PC-9 (cell line): ENCODE measurements at regions not wholly inside any gene's neighbourhood (a gene's known extent, or its start where the extent isn't known, plus 50 kb on each side); places are given as distances from the start of the nearest gene placed in this dataset.

Experiments used
- BruUV-seq: library from RNA; stranded (reverse); fragments of 400-500 nt; replicated peaks from 2 replicates; lab custom pipeline; 2021; lab: Mats Ljungman, UMichigan
- CTCF ChIA-PET: fragments of 300-600 bp; sonication (Branson Sonifier 250); formaldehyde crosslinking; loops from one replicate; lab custom pipeline; 2022; ENCODE audit warnings: antibody characterized with exemption; lab: Charles Lee
- POLR2A ChIA-PET: fragments of 300-600 bp; sonication (Branson Sonifier 250); formaldehyde crosslinking; loops from one replicate; lab custom pipeline; 2022; ENCODE audit warnings: antibody characterized with exemption; ENCODE audit not compliant: unreplicated experiment; lab: Charles Lee
- DNase-seq, 2 experiments: peaks; one replicate each; pipeline versions ENCODE4 v3.0.0 to v3.0.0-alpha.2; 2015 to 2022; ENCODE audit warnings: mixed read lengths in 1 of 2
- H2AFZ ChIP-seq: fragments of 200-600 bp; sonication (generic); 2 replicates; pipeline ENCODE4 v1.8.1; 2017; ENCODE audit warnings: antibody characterized with exemption
- H3F3A ChIP-seq: fragments of 200-600 bp; sonication (generic); 2 replicates; pipeline ENCODE4 v1.8.1; 2017; ENCODE audit warnings: antibody characterized with exemption, mild to moderate bottlenecking, low read depth; ENCODE audit not compliant: insufficient read depth
- H3K27ac ChIP-seq: fragments of 200-600 bp; sonication (generic); 2 replicates; pipeline ENCODE4 v1.6.1; 2016; ENCODE audit warnings: mixed run types
- H3K27me3 ChIP-seq: fragments of 200-600 bp; sonication (generic); 2 replicates; pipeline ENCODE4 v1.6.1; 2016; ENCODE audit warnings: low read depth, mixed run types; ENCODE audit not compliant: insufficient read depth
- H3K36me3 ChIP-seq: fragments of 200-600 bp; sonication (generic); 2 replicates; pipeline ENCODE4 v1.6.1; 2016; ENCODE audit warnings: low read depth, mixed run types
- H3K4me1 ChIP-seq: fragments of 200-600 bp; sonication (generic); replicated peaks from 2 replicates; pipeline ENCODE4 v1.6.1; 2016; ENCODE audit warnings: mixed run types; ENCODE audit not compliant: insufficient read depth
- H3K4me2 ChIP-seq: fragments of 200-600 bp; sonication (generic); 2 replicates; pipeline ENCODE4 v1.6.1; 2017; ENCODE audit warnings: mixed run types
- H3K4me3 ChIP-seq: fragments of 200-600 bp; sonication (generic); 2 replicates; pipeline ENCODE4 v1.6.1; 2016; ENCODE audit warnings: mixed run types
- H3K79me2 ChIP-seq: fragments of 200-600 bp; sonication (generic); 2 replicates; pipeline ENCODE4 v1.6.1; 2017; ENCODE audit warnings: low read depth, mixed run types
- H3K9me2 ChIP-seq: fragments of 200-600 bp; sonication (generic); 2 replicates; pipeline ENCODE4 v1.8.1; 2017; ENCODE audit warnings: mild to moderate bottlenecking; ENCODE audit not compliant: insufficient read depth
- H3K9me3 ChIP-seq: fragments of 200-600 bp; sonication (generic); 2 replicates; pipeline ENCODE4 v1.8.1; 2016; ENCODE audit warnings: low read depth; ENCODE audit not compliant: insufficient read depth
- H4K20me1 ChIP-seq: fragments of 200-600 bp; sonication (generic); 2 replicates; pipeline ENCODE4 v1.8.1; 2017; ENCODE audit not compliant: insufficient read depth
- CTCF ChIP-seq: fragments of 200-600 bp; sonication (generic); conservative IDR thresholded peaks from 2 replicates; pipeline ENCODE4 v1.6.1; 2017; ENCODE audit warnings: mixed run types, antibody characterized with exemption, mild to moderate bottlenecking, moderate library complexity
- EZH2 ChIP-seq: fragments of 200-600 bp; sonication (generic); IDR thresholded peaks from 2 replicates; pipeline ENCODE4 v1.8.0; 2017; ENCODE audit warnings: antibody characterized with exemption, low read depth
- intact Hi-C: fragments of 100-400 bp; cut with micrococcal nuclease; formaldehyde crosslinking; loops from one replicate; pipeline ENCODE4 v1.10.0; 2022; ENCODE audit not compliant: unreplicated experiment

- no peaks in the 10 kb centered on the region for H3K9me3 ChIP-seq
- no peaks in the 10 kb centered on the region for H3K36me3 ChIP-seq
- H2AFZ ChIP-seq: no peak overlapping the region
- no peaks in the 10 kb centered on the region for H3F3A ChIP-seq
- ChIA-PET CTCF (no interaction called here), POLR2A (no interaction called here)
- DNase-seq: no peak
- no peaks in the 10 kb centered on the region for H4K20me1 ChIP-seq
- intact Hi-C loops: no loop called here
- H3K79me2 ChIP-seq: no peaks in the 10 kb centered on the region
- no TSS peak for BruUV-seq
- H3K9me2 ChIP-seq: no peaks in the 10 kb centered on the region
- no peaks in the 10 kb centered on the region for H3K4me1 ChIP-seq
- H3K4me3 ChIP-seq: no peak overlapping the region
- TF ChIP-seq EZH2 (no peak), CTCF (no peak)
- no peak overlapping the region for H3K4me2 ChIP-seq
- no peak overlapping the region for H3K27ac ChIP-seq
- H3K27me3 ChIP-seq: no peaks in the 10 kb centered on the region
Measured at GRCh38 chr3:110957247-110958025, 114.2 kb upstream of the NECTIN3 start.

GRCh38 chr3:110958313-110959147 lies 113.1 kb upstream of the NECTIN3 start:
- ChIA-PET CTCF (no interaction called here), POLR2A (no interaction called here)
- Histone ChIP-seq H3K79me2 (no peaks in the 10 kb centered on the region), H3K4me1 (no peaks in the 10 kb centered on the region), H3K27me3 (no peaks in the 10 kb centered on the region), H3K9me3 (no peaks in the 10 kb centered on the region), H2AFZ (no peak overlapping the region), H3K4me2 (no peak overlapping the region), H3K36me3 (no peaks in the 10 kb centered on the region), H3K27ac (no peak overlapping the region), H3F3A (no peaks in the 10 kb centered on the region), H4K20me1 (no peaks in the 10 kb centered on the region), H3K9me2 (no peaks in the 10 kb centered on the region), H3K4me3 (no peak overlapping the region)
- TF ChIP-seq EZH2 (no peak), CTCF (no peak)
- intact Hi-C loops: no loop called here
- BruUV-seq: no TSS peak
- no peak for DNase-seq

GRCh38 chr3:110965976-110966375 lies 105.6 kb upstream of the NECTIN3 start:
- DNase-seq: no peak
- Histone ChIP-seq H3K27ac (no peak overlapping the region), H3K9me3 (peaks cover 3% of the 10 kb centered on the region; the same call in 1 of the 2 replicates), H4K20me1 (no peaks in the 10 kb centered on the region), H3K36me3 (no peaks in the 10 kb centered on the region), H2AFZ (no peak overlapping the region), H3K79me2 (no peaks in the 10 kb centered on the region), H3K27me3 (no peaks in the 10 kb centered on the region), H3K4me3 (no peak overlapping the region), H3K9me2 (no peaks in the 10 kb centered on the region), H3F3A (no peaks in the 10 kb centered on the region), H3K4me1 (no peaks in the 10 kb centered on the region), H3K4me2 (no peak overlapping the region)
- no TSS peak for BruUV-seq
- intact Hi-C loops: no loop called here
- ChIA-PET CTCF (no interaction called here), POLR2A (no interaction called here)
- TF ChIP-seq CTCF: no peak
- no peak for TF ChIP-seq EZH2
